ENCODE measurements at regions not wholly inside any gene's neighbourhood (a gene's known extent, or its start where the extent isn't known, plus 50 kb on each side); places are given as distances from the start of the nearest gene placed in this dataset.

DNA sequence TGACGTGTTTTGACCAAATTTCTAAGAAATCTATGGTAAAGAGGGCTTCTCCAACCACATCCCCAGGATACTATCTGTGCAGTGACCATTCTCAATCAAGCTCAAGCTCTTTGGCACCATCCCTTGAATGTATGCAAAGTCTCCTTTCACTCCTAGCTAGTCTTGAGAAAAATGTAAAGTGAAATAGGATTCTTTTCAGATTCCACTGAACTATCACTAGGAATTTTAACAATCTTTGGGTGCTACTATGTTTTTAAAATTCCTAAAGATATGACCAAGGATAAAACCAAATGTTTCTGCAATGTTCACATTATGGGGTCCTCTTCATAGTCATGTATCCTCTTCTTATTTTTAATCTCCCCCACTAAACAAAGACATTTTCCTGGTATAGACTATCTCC is 107.8 kb downstream of the TMCO5A start:
- TF ChIP-seq, protein P1, sequence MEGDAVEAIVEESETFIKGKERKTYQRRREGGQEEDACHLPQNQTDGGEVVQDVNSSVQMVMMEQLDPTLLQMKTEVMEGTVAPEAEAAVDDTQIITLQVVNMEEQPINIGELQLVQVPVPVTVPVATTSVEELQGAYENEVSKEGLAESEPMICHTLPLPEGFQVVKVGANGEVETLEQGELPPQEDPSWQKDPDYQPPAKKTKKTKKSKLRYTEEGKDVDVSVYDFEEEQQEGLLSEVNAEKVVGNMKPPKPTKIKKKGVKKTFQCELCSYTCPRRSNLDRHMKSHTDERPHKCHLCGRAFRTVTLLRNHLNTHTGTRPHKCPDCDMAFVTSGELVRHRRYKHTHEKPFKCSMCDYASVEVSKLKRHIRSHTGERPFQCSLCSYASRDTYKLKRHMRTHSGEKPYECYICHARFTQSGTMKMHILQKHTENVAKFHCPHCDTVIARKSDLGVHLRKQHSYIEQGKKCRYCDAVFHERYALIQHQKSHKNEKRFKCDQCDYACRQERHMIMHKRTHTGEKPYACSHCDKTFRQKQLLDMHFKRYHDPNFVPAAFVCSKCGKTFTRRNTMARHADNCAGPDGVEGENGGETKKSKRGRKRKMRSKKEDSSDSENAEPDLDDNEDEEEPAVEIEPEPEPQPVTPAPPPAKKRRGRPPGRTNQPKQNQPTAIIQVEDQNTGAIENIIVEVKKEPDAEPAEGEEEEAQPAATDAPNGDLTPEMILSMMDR (IDR thresholded peaks at IDR 0.05; ENCODE audit: control extremely low read depth, extremely low read depth): no peak
- WGBS, 2 donors: 63 to 65% methylated on average over 1 of the region's 1 CpG
- no peaks in the 10 kb centered on the region for H3K9me3 ChIP-seq (ENCODE audit: control insufficient read depth in 4 of 4, insufficient read depth in 3 of 4, low read length in 3 of 4)
- H3K27ac ChIP-seq (ENCODE audit: low read depth in 1 of 2, low read length in 1 of 2): no peak overlapping the region
- DNase-seq: no peak
- H3K4me1 ChIP-seq (ENCODE audit: control insufficient read depth in 5 of 5, insufficient read depth in 5 of 5, low read length in 5 of 5): peaks cover 0 to 7% (median 0%) of the 10 kb centered on the region in 5 donors
- no peak overlapping the region for H3K4me3 ChIP-seq
- H3K9ac ChIP-seq (ENCODE audit: insufficient read depth in 1 of 2, low read length in 2 of 2): no peak overlapping the region
- no peaks in the 10 kb centered on the region for H3K27me3 ChIP-seq (ENCODE audit: control insufficient read depth in 3 of 3, insufficient read depth in 3 of 3, low read length in 2 of 3)
- H3K36me3 ChIP-seq (ENCODE audit: control insufficient read depth in 4 of 4, insufficient read depth in 4 of 4, low read length in 4 of 4): no peaks in the 10 kb centered on the region
- ATAC-seq (ENCODE audit: insufficient read depth, low FRiP score): no peak

DNA sequence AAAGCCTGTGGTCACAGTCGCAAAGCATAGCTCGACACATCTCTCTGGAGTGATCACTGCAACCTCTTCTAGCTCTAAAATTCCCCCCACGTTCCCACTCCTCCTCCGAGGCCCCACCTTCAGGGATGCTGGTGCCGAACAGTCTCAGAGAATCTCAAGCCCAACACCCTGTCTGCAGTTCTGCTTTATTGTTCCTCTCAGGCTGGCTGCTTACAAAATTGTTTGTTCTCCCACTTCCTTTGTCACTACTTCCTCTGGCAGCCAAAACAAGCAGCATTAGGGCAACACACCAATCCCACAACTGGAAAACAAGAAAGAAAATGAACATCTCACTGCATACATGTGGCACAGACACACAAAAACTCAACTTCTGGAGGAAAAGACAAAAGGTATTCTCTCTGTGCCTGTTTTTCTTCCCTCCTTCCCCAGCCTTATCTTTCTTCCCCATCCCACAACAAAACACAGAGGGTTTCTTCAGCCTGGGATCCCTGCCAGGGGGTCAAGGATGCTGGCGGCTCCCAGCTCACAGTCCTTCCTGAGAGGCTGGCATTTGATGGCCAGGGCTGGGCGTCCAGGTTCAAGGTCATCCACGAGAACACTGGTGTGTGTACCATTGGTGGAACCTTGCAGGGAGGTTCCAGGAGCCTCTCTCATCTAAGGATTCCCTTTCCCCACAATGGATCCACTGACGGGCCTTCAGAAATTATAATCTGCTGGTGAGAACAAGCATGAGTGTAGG is 108.4 kb downstream of the TMCO5A start:
- H3K27ac ChIP-seq (ENCODE audit: low read depth in 1 of 2, low read length in 1 of 2): peak overlapping the region in 1 of 2 donors; percentile 44
- no peak overlapping the region for H3K4me3 ChIP-seq
- H3K9ac ChIP-seq (ENCODE audit: insufficient read depth in 1 of 2, low read length in 2 of 2): peak overlapping the region in 1 of 2 donors; percentile 44
- DNase-seq: peak; percentile 14 to 51 (median 21)
- ATAC-seq (ENCODE audit: insufficient read depth, low FRiP score): peak; percentile 39
- peaks cover 0 to 7% (median 0%) of the 10 kb centered on the region in 5 donors for H3K4me1 ChIP-seq (ENCODE audit: control insufficient read depth in 5 of 5, insufficient read depth in 5 of 5, low read length in 5 of 5)
- H3K27me3 ChIP-seq (ENCODE audit: control insufficient read depth in 3 of 3, insufficient read depth in 3 of 3, low read length in 2 of 3): no peaks in the 10 kb centered on the region
- 42 to 44% methylated on average over 9 of the region's 9 CpGs for WGBS, 2 donors
- TF ChIP-seq, protein P1 (IDR thresholded peaks at IDR 0.05; ENCODE audit: control extremely low read depth, extremely low read depth): no peak
- H3K9me3 ChIP-seq (ENCODE audit: control insufficient read depth in 4 of 4, insufficient read depth in 3 of 4, low read length in 3 of 4): no peaks in the 10 kb centered on the region
- H3K36me3 ChIP-seq (ENCODE audit: control insufficient read depth in 4 of 4, insufficient read depth in 4 of 4, low read length in 4 of 4): no peaks in the 10 kb centered on the region

DNA sequence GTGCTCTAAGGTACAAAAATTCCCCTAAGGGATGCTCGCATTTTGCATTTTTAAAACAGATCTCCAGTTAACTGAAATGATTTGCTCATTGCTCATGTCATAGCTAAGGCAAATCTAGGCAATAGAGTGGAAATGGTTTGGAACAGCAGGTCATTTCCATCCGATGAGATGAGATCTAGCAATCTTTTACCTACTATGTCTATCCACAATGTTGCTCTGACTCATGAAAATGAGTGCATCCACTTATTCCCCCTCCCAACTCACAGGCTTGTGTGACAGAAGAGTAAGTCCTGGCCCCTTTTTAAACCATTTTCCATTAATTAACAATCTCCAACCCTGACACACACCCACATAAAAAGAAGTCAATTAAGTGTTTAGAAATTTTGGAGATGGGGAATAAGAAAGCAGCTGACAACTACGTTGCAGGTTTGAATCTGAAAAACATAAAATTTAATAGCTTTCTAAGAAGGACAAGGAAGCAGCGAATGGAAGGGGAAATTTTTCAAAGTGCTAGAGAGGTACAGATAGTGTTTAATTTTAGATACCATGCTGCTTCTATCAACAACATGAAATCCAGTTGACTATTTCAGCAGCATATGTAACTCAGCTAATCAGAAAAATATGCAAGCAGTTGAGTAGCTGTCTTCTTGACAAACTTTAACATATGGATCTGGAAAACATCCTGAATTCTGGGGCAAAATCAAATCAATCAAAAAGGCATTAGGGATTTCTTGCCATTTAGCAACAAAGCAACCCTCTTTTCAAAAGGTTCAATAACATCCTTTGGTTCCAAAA is 112.0 kb downstream of the TMCO5A start:
- DNase-seq (no peak), ATAC-seq (ENCODE audit: insufficient read depth, low FRiP score) (no peak)
- 91 to 93% methylated on average over 4 of the region's 4 CpGs for WGBS, 2 donors
- no peak overlapping the region for H3K27ac ChIP-seq (ENCODE audit: low read depth in 1 of 2, low read length in 1 of 2)
- no peaks in the 10 kb centered on the region for H3K9me3 ChIP-seq (ENCODE audit: control insufficient read depth in 4 of 4, insufficient read depth in 3 of 4, low read length in 3 of 4)
- H3K4me3 ChIP-seq: no peak overlapping the region
- H3K36me3 ChIP-seq (ENCODE audit: control insufficient read depth in 4 of 4, insufficient read depth in 4 of 4, low read length in 4 of 4): no peaks in the 10 kb centered on the region
- H3K9ac ChIP-seq (ENCODE audit: insufficient read depth in 1 of 2, low read length in 2 of 2): no peak overlapping the region
- TF ChIP-seq, protein P1 (IDR thresholded peaks at IDR 0.05; ENCODE audit: control extremely low read depth, extremely low read depth): no peak
- H3K27me3 ChIP-seq (ENCODE audit: control insufficient read depth in 3 of 3, insufficient read depth in 3 of 3, low read length in 2 of 3): no peaks in the 10 kb centered on the region
- H3K4me1 ChIP-seq (ENCODE audit: control insufficient read depth in 5 of 5, insufficient read depth in 5 of 5, low read length in 5 of 5): peaks cover 0 to 24% (median 5%) of the 10 kb centered on the region in 5 donors

Measured in lung (tissue), 11 donors.